Smooth muscle cell (in vitro differentiated cells): ENCODE measurements at regions not wholly inside any gene's neighbourhood (a gene's known extent, or its start where the extent isn't known, plus 50 kb on each side); places are given as distances from the start of the nearest gene placed in this dataset.

Experiments
- DNase-seq: peaks from one replicate; lab custom pipeline; 2025; ENCODE audit not compliant: unreplicated experiment; lab: John Stamatoyannopoulos, UW
- H2AFZ ChIP-seq: fragments of 200-600 bp; sonication (generic); 2 replicates; pipeline ENCODE4 v1.6.0; 2016; ENCODE audit warnings: antibody characterized with exemption, low read depth, mild to moderate bottlenecking
- H3F3A ChIP-seq: fragments of 200-600 bp; sonication (generic); 2 replicates; pipeline ENCODE4 v1.6.0; 2017; ENCODE audit warnings: antibody characterized with exemption, low read depth
- H3K27ac ChIP-seq: fragments of 200-600 bp; sonication (generic); 2 replicates; pipeline ENCODE4 v1.5.1; 2016; ENCODE audit warnings: low read depth, mild to moderate bottlenecking
- H3K27me3 ChIP-seq: fragments of 200-600 bp; sonication (generic); 2 replicates; pipeline ENCODE4 v1.6.1; 2016; ENCODE audit warnings: low read depth, mild to moderate bottlenecking
- H3K36me3 ChIP-seq: fragments of 200-600 bp; sonication (generic); 2 replicates; pipeline ENCODE4 v1.5.1; 2016; ENCODE audit warnings: low read depth
- H3K4me1 ChIP-seq: fragments of 200-600 bp; sonication (generic); 2 replicates; pipeline ENCODE4 v1.5.1; 2016; ENCODE audit warnings: low read depth
- H3K4me2 ChIP-seq: fragments of 200-600 bp; sonication (generic); 2 replicates; pipeline ENCODE4 v1.6.0; 2016; ENCODE audit warnings: mild to moderate bottlenecking
- H3K4me3 ChIP-seq: fragments of 200-600 bp; sonication (generic); 2 replicates; pipeline ENCODE4 v1.5.1; 2016; ENCODE audit warnings: mild to moderate bottlenecking
- H3K79me2 ChIP-seq: fragments of 200-600 bp; sonication (generic); 2 replicates; pipeline ENCODE4 v1.6.0; 2016; ENCODE audit warnings: low read depth, mild to moderate bottlenecking
- H3K9ac ChIP-seq: fragments of 200-600 bp; sonication (generic); 2 replicates; pipeline ENCODE4 v1.6.0; 2016; ENCODE audit warnings: low read depth
- H3K9me3 ChIP-seq: fragments of 200-600 bp; sonication (generic); replicated peaks from 2 replicates; pipeline ENCODE4 v1.5.1; 2016; ENCODE audit warnings: low read depth
- H4K20me1 ChIP-seq: fragments of 200-600 bp; sonication (generic); 2 replicates; pipeline ENCODE4 v1.6.0; 2016; ENCODE audit warnings: low read depth
- CTCF ChIP-seq: fragments of 200-600 bp; sonication (generic); IDR thresholded peaks from 2 replicates; pipeline ENCODE4 v1.5.1; 2017; ENCODE audit warnings: borderline replicate concordance, mild to moderate bottlenecking, antibody characterized with exemption; ENCODE audit not compliant: insufficient read depth, poor library complexity, severe bottlenecking
- WGBS: methylation state at CpG from one replicate; pipeline ENCODE4 v1.1.7; 2016; ENCODE audit warnings: low lambda C conversion rate; 5-methylcytosine and 5-hydroxymethylcytosine counted together

GRCh38 chr6:21331235-21331634 is 262.3 kb upstream of the SOX4 start:
- Histone ChIP-seq H3K9me3 (no peaks in the 10 kb centered on the region), H3K4me1 (no peaks in the 10 kb centered on the region), H3K36me3 (no peaks in the 10 kb centered on the region), H3K4me3 (no peak overlapping the region), H3F3A (no peaks in the 10 kb centered on the region), H2AFZ (no peak overlapping the region), H4K20me1 (no peaks in the 10 kb centered on the region), H3K27me3 (no peaks in the 10 kb centered on the region), H3K4me2 (no peak overlapping the region), H3K79me2 (no peaks in the 10 kb centered on the region), H3K9ac (no peak overlapping the region), H3K27ac (no peak overlapping the region)
- no peak for TF ChIP-seq CTCF
- DNase-seq = no peak
- 79% methylated on average over 7 of the region's 7 CpGs for WGBS

- TF ChIP-seq CTCF = no peak
- no peak overlapping the region for H3K4me2 ChIP-seq
- H4K20me1 ChIP-seq = no peaks in the 10 kb centered on the region
- H3K27ac ChIP-seq = no peak overlapping the region
- H3K9ac ChIP-seq = no peak overlapping the region
- H3K27me3 ChIP-seq = no peaks in the 10 kb centered on the region
- H3K36me3 ChIP-seq = no peaks in the 10 kb centered on the region
- H3K9me3 ChIP-seq = no peaks in the 10 kb centered on the region
- H3K79me2 ChIP-seq = no peaks in the 10 kb centered on the region
- no peak overlapping the region for H3K4me3 ChIP-seq
- WGBS = 91% methylated on average over 5 of the region's 5 CpGs
- H2AFZ ChIP-seq = no peak overlapping the region
- H3K4me1 ChIP-seq = no peaks in the 10 kb centered on the region
- no peak for DNase-seq
- no peaks in the 10 kb centered on the region for H3F3A ChIP-seq
Measured at GRCh38 chr6:21332077-21332476, 261.5 kb upstream of the SOX4 start.

- H2AFZ ChIP-seq = no peak overlapping the region
- H3K4me2 ChIP-seq = no peak overlapping the region
- no peak overlapping the region for H3K9ac ChIP-seq
- no peaks in the 10 kb centered on the region for H3K27me3 ChIP-seq
- no peak overlapping the region for H3K4me3 ChIP-seq
- H4K20me1 ChIP-seq = no peaks in the 10 kb centered on the region
- no peaks in the 10 kb centered on the region for H3K36me3 ChIP-seq
- no peaks in the 10 kb centered on the region for H3F3A ChIP-seq
- TF ChIP-seq CTCF = no peak
- 94% methylated on average over 8 of the region's 8 CpGs for WGBS
- H3K4me1 ChIP-seq = no peaks in the 10 kb centered on the region
- H3K79me2 ChIP-seq = no peaks in the 10 kb centered on the region
- no peaks in the 10 kb centered on the region for H3K9me3 ChIP-seq
- no peak overlapping the region for H3K27ac ChIP-seq
- no peak for DNase-seq
Measured at GRCh38 chr6:21332660-21333059, 260.9 kb upstream of the SOX4 start.

GRCh38 chr6:21333715-21334114 is 259.8 kb upstream of the SOX4 start:
- Histone ChIP-seq H3K27me3 (no peaks in the 10 kb centered on the region), H3K79me2 (no peaks in the 10 kb centered on the region), H3K9ac (no peak overlapping the region), H3F3A (no peaks in the 10 kb centered on the region), H4K20me1 (no peaks in the 10 kb centered on the region), H3K4me2 (no peak overlapping the region), H3K9me3 (no peaks in the 10 kb centered on the region), H3K36me3 (no peaks in the 10 kb centered on the region), H3K4me1 (no peaks in the 10 kb centered on the region), H3K27ac (no peak overlapping the region), H2AFZ (no peak overlapping the region), H3K4me3 (no peak overlapping the region)
- TF ChIP-seq CTCF = no peak
- 73% methylated on average over 2 of the region's 2 CpGs for WGBS
- DNase-seq = no peak
